Astrocyte (in vitro differentiated cells and primary cell): ENCODE measurements at regions not wholly inside any gene's neighbourhood (a gene's known extent, or its start where the extent isn't known, plus 50 kb on each side); places are given as distances from the start of the nearest gene placed in this dataset.

ENCODE experiments used
- DNase-seq: peaks from one replicate; pipeline ENCODE4 v3.0.0-alpha.2; 2010; ENCODE audit warnings: low read depth
- FAIRE-seq: peaks from 2 replicates; lab custom pipeline; 2011; peaks lifted over from hg19 to GRCh38; lab: Jason Lieb, UNC
- H2AFZ ChIP-seq: 2 replicates; pipeline ENCODE4 v1.6.0; 2012; ENCODE audit warnings: low read depth, low read length, inconsistent platforms
- H3K27ac ChIP-seq: 2 replicates; pipeline ENCODE4 v1.5.1; 2011; ENCODE audit warnings: low read depth, low read length, inconsistent platforms
- H3K27me3 ChIP-seq: 2 replicates; pipeline ENCODE4 v1.6.0; 2011; ENCODE audit warnings: low read length, inconsistent platforms; ENCODE audit not compliant: insufficient read depth
- H3K36me3 ChIP-seq: 2 replicates; pipeline ENCODE4 v1.5.1; 2011; ENCODE audit warnings: low read length, inconsistent platforms; ENCODE audit not compliant: insufficient read depth
- H3K4me1 ChIP-seq: 2 replicates; pipeline ENCODE4 v1.5.1; 2011; ENCODE audit warnings: low read length, inconsistent platforms; ENCODE audit not compliant: insufficient read depth
- H3K4me2 ChIP-seq: 2 replicates; pipeline ENCODE4 v1.6.0; 2012; ENCODE audit warnings: low read length, inconsistent platforms
- H3K4me3 ChIP-seq: 2 replicates; pipeline ENCODE4 v1.5.1; 2011; ENCODE audit warnings: low read depth, mild to moderate bottlenecking, low read length, inconsistent platforms; ENCODE audit not compliant: insufficient read depth
- H3K79me2 ChIP-seq: 2 replicates; pipeline ENCODE4 v1.6.0; 2012; ENCODE audit warnings: mild to moderate bottlenecking, low read length, inconsistent platforms; ENCODE audit not compliant: insufficient read depth
- H3K9ac ChIP-seq: 2 replicates; pipeline ENCODE4 v1.6.0; 2012; ENCODE audit warnings: mild to moderate bottlenecking, low read length, inconsistent platforms
- H3K9me3 ChIP-seq: 2 replicates; pipeline ENCODE4 v1.5.1; 2012; ENCODE audit warnings: low read depth, mild to moderate bottlenecking, low read length, inconsistent platforms; ENCODE audit not compliant: insufficient read depth
- H4K20me1 ChIP-seq: 2 replicates; pipeline ENCODE4 v1.6.0; 2012; ENCODE audit warnings: low read length, inconsistent platforms; ENCODE audit not compliant: insufficient read depth
- H3K27ac Mint-ChIP-seq: one replicate; pipeline ENCODE4 v1.8.0; 2021; ENCODE audit warnings: mild to moderate bottlenecking, mixed read lengths; ENCODE audit not compliant: unreplicated experiment
- H3K27me3 Mint-ChIP-seq: one replicate; pipeline ENCODE4 v1.8.0; 2021; ENCODE audit warnings: low read depth, mixed read lengths; ENCODE audit not compliant: unreplicated experiment
- H3K36me3 Mint-ChIP-seq: one replicate; pipeline ENCODE4 v1.8.0; 2021; ENCODE audit warnings: low read depth, mixed read lengths; ENCODE audit not compliant: unreplicated experiment
- H3K4me1 Mint-ChIP-seq: one replicate; pipeline ENCODE4 v1.8.0; 2021; ENCODE audit warnings: low read depth, mixed read lengths; ENCODE audit not compliant: unreplicated experiment
- H3K4me3 Mint-ChIP-seq: one replicate; pipeline ENCODE4 v1.8.0; 2021; ENCODE audit warnings: mild to moderate bottlenecking, moderate library complexity, mixed read lengths; ENCODE audit not compliant: unreplicated experiment
- H3K9me3 Mint-ChIP-seq: one replicate; pipeline ENCODE4 v1.8.0; 2021; ENCODE audit warnings: mild to moderate bottlenecking, mixed read lengths; ENCODE audit not compliant: unreplicated experiment
- CTCF ChIP-seq: IDR thresholded peaks from 2 replicates; pipeline ENCODE4 v1.5.1; 2011; ENCODE audit warnings: low read depth, mild to moderate bottlenecking, inconsistent platforms, low read length, moderate library complexity; ENCODE audit not compliant: insufficient read depth
- EZH2 ChIP-seq: IDR thresholded peaks from 2 replicates; pipeline ENCODE4 v1.6.1; 2012; ENCODE audit warnings: mild to moderate bottlenecking, low read length, inconsistent platforms; ENCODE audit not compliant: insufficient read depth

GRCh38 chr1:189374816-189375215, 1102.8 kb downstream of the BRINP3 start:
- no peak for TF ChIP-seq EZH2
- no peak for TF ChIP-seq CTCF
- Histone ChIP-seq H2AFZ (no peak overlapping the region), H3K27me3 (no peaks in the 10 kb centered on the region), H3K27ac (no peak overlapping the region), H3K36me3 (no peaks in the 10 kb centered on the region), H3K9ac (no peak overlapping the region), H3K9me3 (no peaks in the 10 kb centered on the region), H3K79me2 (no peaks in the 10 kb centered on the region), H4K20me1 (no peaks in the 10 kb centered on the region), H3K4me2 (no peak overlapping the region), H3K4me3 (no peak overlapping the region), H3K4me1 (no peaks in the 10 kb centered on the region)
- Mint-ChIP-seq H3K27ac (no peak overlapping the region), H3K4me3 (no peak overlapping the region), H3K36me3 (no peaks in the 10 kb centered on the region), H3K9me3 (no peaks in the 10 kb centered on the region), H3K27me3 (no peaks in the 10 kb centered on the region), H3K4me1 (no peaks in the 10 kb centered on the region)
- FAIRE-seq = no peak
- DNase-seq = no peak

- FAIRE-seq (no peak), DNase-seq (no peak)
- no peaks in the 10 kb centered on the region for H3K36me3 ChIP-seq
- H3K79me2 ChIP-seq = no peaks in the 10 kb centered on the region
- H3K4me3 Mint-ChIP-seq = no peak overlapping the region
- no peak overlapping the region for H2AFZ ChIP-seq
- H3K9ac ChIP-seq = no peak overlapping the region
- H3K4me1 Mint-ChIP-seq = no peaks in the 10 kb centered on the region
- no peak overlapping the region for H3K27ac Mint-ChIP-seq
- H3K4me1 ChIP-seq = no peaks in the 10 kb centered on the region
- no peaks in the 10 kb centered on the region for H3K27me3 Mint-ChIP-seq
- no peaks in the 10 kb centered on the region for H3K27me3 ChIP-seq
- H3K4me3 ChIP-seq = no peak overlapping the region
- H3K27ac ChIP-seq = no peak overlapping the region
- TF ChIP-seq EZH2 (no peak), CTCF (no peak)
- H3K36me3 Mint-ChIP-seq = no peaks in the 10 kb centered on the region
- H3K4me2 ChIP-seq = no peak overlapping the region
- peaks cover 2% of the 10 kb centered on the region for H3K9me3 Mint-ChIP-seq
- H3K9me3 ChIP-seq = no peaks in the 10 kb centered on the region
- H4K20me1 ChIP-seq = no peaks in the 10 kb centered on the region
Measured at GRCh38 chr1:189405419-189405818, 1072.2 kb downstream of the BRINP3 start.

- DNase-seq (no peak), FAIRE-seq (no peak)
- H3K4me2 ChIP-seq = no peak overlapping the region
- no peaks in the 10 kb centered on the region for H3K79me2 ChIP-seq
- Mint-ChIP-seq H3K27me3 (no peaks in the 10 kb centered on the region), H3K4me1 (no peaks in the 10 kb centered on the region), H3K4me3 (no peak overlapping the region), H3K27ac (no peak overlapping the region), H3K36me3 (no peaks in the 10 kb centered on the region), H3K9me3 (peaks cover 3% of the 10 kb centered on the region)
- H4K20me1 ChIP-seq = no peaks in the 10 kb centered on the region
- no peak overlapping the region for H3K4me3 ChIP-seq
- TF ChIP-seq CTCF (no peak), EZH2 (no peak)
- no peaks in the 10 kb centered on the region for H3K27me3 ChIP-seq
- H3K36me3 ChIP-seq = no peaks in the 10 kb centered on the region
- no peak overlapping the region for H3K9ac ChIP-seq
- no peak overlapping the region for H3K27ac ChIP-seq
- H2AFZ ChIP-seq = no peak overlapping the region
- no peaks in the 10 kb centered on the region for H3K4me1 ChIP-seq
- no peaks in the 10 kb centered on the region for H3K9me3 ChIP-seq
Measured at GRCh38 chr1:189409774-189410173, 1067.9 kb downstream of the BRINP3 start.
